ENCODE measurements at regions not wholly inside any gene's neighbourhood (a gene's known extent, or its start where the extent isn't known, plus 50 kb on each side); places are given as distances from the start of the nearest gene placed in this dataset.

GRCh38 chr2:220653776-220654175, 918.3 kb downstream of the EPHA4 start:
- TF ChIP-seq CTCF (IDR thresholded peaks at IDR 0.05) (no peak), POLR2A (IDR thresholded peaks at IDR 0.05) (no peak), POLR2AphosphoS5 (IDR thresholded peaks at IDR 0.05; ENCODE audit: insufficient read depth in 1 of 2, low read depth in 1 of 2) (no peak)
